ENCODE measurements at regions not wholly inside any gene's neighbourhood (a gene's known extent, or its start where the extent isn't known, plus 50 kb on each side); places are given as distances from the start of the nearest gene placed in this dataset.

DNA sequence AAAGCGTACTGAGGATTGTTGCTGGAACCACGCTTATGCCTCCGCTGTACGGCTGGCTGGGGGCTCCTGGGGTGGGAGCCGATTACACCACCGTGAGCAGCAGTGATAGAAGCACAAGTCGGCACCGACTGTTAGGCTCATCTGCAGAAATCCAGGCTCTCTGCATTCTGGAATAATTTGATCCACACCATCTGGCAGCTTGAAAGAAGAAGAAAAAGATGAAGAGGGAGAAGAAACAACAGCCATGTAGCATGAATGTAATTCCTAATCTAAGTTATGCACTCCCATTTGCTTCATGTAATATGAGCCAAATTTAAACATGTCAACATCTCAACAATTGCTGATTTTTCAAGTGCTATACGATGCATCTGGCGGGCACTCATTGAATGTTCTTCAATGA is 84.6 kb upstream of the DHX15 start:
- TF ChIP-seq, protein P1, sequence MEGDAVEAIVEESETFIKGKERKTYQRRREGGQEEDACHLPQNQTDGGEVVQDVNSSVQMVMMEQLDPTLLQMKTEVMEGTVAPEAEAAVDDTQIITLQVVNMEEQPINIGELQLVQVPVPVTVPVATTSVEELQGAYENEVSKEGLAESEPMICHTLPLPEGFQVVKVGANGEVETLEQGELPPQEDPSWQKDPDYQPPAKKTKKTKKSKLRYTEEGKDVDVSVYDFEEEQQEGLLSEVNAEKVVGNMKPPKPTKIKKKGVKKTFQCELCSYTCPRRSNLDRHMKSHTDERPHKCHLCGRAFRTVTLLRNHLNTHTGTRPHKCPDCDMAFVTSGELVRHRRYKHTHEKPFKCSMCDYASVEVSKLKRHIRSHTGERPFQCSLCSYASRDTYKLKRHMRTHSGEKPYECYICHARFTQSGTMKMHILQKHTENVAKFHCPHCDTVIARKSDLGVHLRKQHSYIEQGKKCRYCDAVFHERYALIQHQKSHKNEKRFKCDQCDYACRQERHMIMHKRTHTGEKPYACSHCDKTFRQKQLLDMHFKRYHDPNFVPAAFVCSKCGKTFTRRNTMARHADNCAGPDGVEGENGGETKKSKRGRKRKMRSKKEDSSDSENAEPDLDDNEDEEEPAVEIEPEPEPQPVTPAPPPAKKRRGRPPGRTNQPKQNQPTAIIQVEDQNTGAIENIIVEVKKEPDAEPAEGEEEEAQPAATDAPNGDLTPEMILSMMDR (IDR thresholded peaks at IDR 0.05 in 8 of 11, conservative IDR thresholded peaks at IDR 0.05 in 3 of 11): no peak
- no peak for TF ChIP-seq POLR2A (IDR thresholded peaks at IDR 0.05)
- TF ChIP-seq POLR2AphosphoS5 (IDR thresholded peaks at IDR 0.05): no peak
